HepG2 (cell line): ENCODE measurements at regions not wholly inside any gene's neighbourhood (a gene's known extent, or its start where the extent isn't known, plus 50 kb on each side); places are given as distances from the start of the nearest gene placed in this dataset.

Source experiments
- ATAC-seq: fragments of 200-7000 bp; cut with Tn5 transposase; 3 replicates; pipeline ENCODE4 v1.9.1; 2020; ENCODE audit warnings: mild to moderate bottlenecking, moderate library complexity
- BruUV-seq: library from RNA; stranded (reverse); fragments of 400-500 nt; replicated peaks from 2 replicates; lab custom pipeline; 2021; lab: Mats Ljungman, UMichigan
- CTCF ChIA-PET: fragments of 300-600 bp; formaldehyde crosslinking; extraction: SDS; loops from one replicate; lab custom pipeline; 2021; ENCODE audit warnings: low total read pairs, inconsistent platforms, low intra/inter-chr PET ratio; lab: Yijun Ruan, JAX
- POLR2A ChIA-PET: fragments of 350-600 bp; sonication (Branson Sonifier 250); formaldehyde crosslinking; loops from one replicate; lab custom pipeline; 2020; ENCODE audit warnings: antibody characterized with exemption, inconsistent platforms; lab: Yijun Ruan, JAX
- DNase-seq: peaks from one replicate; pipeline ENCODE4 v3.0.0-alpha.2; 2015; ENCODE audit warnings: low spot score
- FAIRE-seq: peaks from 3 replicates; lab custom pipeline; 2011; peaks lifted over from hg19 to GRCh38; lab: Jason Lieb, UNC
- H2AFZ ChIP-seq: one replicate; pipeline ENCODE4 v1.6.1; 2011; ENCODE audit warnings: low read length, inconsistent platforms
- H3K27ac ChIP-seq: fragments of 300-600 bp; 3 replicates; pipeline ENCODE4 v1.8.0; 2011; ENCODE audit warnings: mixed run types, mild to moderate bottlenecking, mixed read lengths, low read length, inconsistent platforms; ENCODE audit not compliant: insufficient read depth; ENCODE audit errors: extremely low read length
- H3K27me3 ChIP-seq, 2 experiments: fragments of 200-600 bp in 1 of 2; 2 replicates in 1 of 2; 3 replicates in 1 of 2; pipeline versions ENCODE4 v1.6.0 to v1.8.0; 2011; ENCODE audit warnings: low read length in 2 of 2, mild to moderate bottlenecking in 2 of 2, moderate library complexity in 2 of 2, inconsistent platforms in 1 of 2; ENCODE audit not compliant: insufficient read depth in 2 of 2, control insufficient read depth in 1 of 2
- H3K36me3 ChIP-seq, 2 experiments: fragments of 200-600 bp in 1 of 2; replicated peaks in 1 of 2; 2 replicates in 1 of 2; 3 replicates in 1 of 2; pipeline versions ENCODE4 v1.5.1 to v1.8.0; 2011; ENCODE audit warnings: low read length in 2 of 2, inconsistent platforms in 1 of 2; ENCODE audit not compliant: insufficient read depth in 2 of 2, control insufficient read depth in 1 of 2
- H3K4me1 ChIP-seq: 2 replicates; pipeline ENCODE4 v1.5.1; 2012; ENCODE audit warnings: low read length, inconsistent platforms; ENCODE audit not compliant: insufficient read depth
- H3K4me2 ChIP-seq: 2 replicates; pipeline ENCODE4 v1.6.0; 2011; ENCODE audit warnings: low read depth, low read length, inconsistent platforms
- H3K4me3 ChIP-seq, 3 experiments: fragments of 200-600 bp in 1 of 3; sonication (generic), shearing (Covaris generic) in 1 of 3; replicated peaks in 1 of 3; 2 replicates each; pipeline ENCODE4 v1.5.1; 2011 to 2016; ENCODE audit warnings: low read length in 3 of 3, inconsistent platforms in 2 of 3, low read depth in 2 of 3, mild to moderate bottlenecking in 2 of 3, control low read depth in 1 of 3, mixed read lengths in 1 of 3; ENCODE audit not compliant: insufficient read depth in 1 of 3
- H3K79me2 ChIP-seq: one replicate; pipeline ENCODE4 v1.6.1; 2011; ENCODE audit warnings: low read length, inconsistent platforms; ENCODE audit not compliant: insufficient read depth
- H3K9ac ChIP-seq: 2 replicates; pipeline ENCODE4 v1.6.0; 2011; ENCODE audit warnings: mild to moderate bottlenecking, low read depth, low read length, inconsistent platforms; ENCODE audit not compliant: insufficient read depth
- H3K9me3 ChIP-seq: 2 replicates; pipeline ENCODE4 v1.5.1; 2012; ENCODE audit warnings: mild to moderate bottlenecking, low read length
- H4K20me1 ChIP-seq: 2 replicates; pipeline ENCODE4 v1.6.0; 2011; ENCODE audit warnings: inconsistent platforms, mild to moderate bottlenecking, low read length, moderate library complexity; ENCODE audit not compliant: insufficient read depth
- CBX1 ChIP-seq: IDR thresholded peaks from one replicate; pipeline ENCODE4 v1.6.1; 2016; ENCODE audit warnings: antibody characterized with exemption, low read depth
- DRAP1 ChIP-seq: IDR thresholded peaks from 2 replicates; pipeline ENCODE4 v1.6.1; 2016; ENCODE audit warnings: missing genetic modification reagents, missing compliant biosample characterization
- ELF1 ChIP-seq: sonication (generic); formaldehyde crosslinking; IDR thresholded peaks from 2 replicates; pipeline ENCODE4 v1.4.0; 2020; ENCODE audit warnings: missing genetic modification reagents
- FOXM1 ChIP-seq: sonication (generic); formaldehyde crosslinking; IDR thresholded peaks from 2 replicates; pipeline ENCODE4 v1.5.0; 2020; ENCODE audit warnings: missing genetic modification reagents
- KMT2A ChIP-seq: sonication (generic); formaldehyde crosslinking; IDR thresholded peaks from 2 replicates; pipeline ENCODE4 v1.4.0; 2020; ENCODE audit warnings: missing genetic modification reagents
- NR2F6 ChIP-seq, 2 experiments: IDR thresholded peaks; 2 replicates each; pipeline ENCODE4 v1.6.1; 2016; ENCODE audit warnings: antibody characterized with exemption in 1 of 2, mild to moderate bottlenecking in 1 of 2
- ZFAT ChIP-seq: sonication (generic); formaldehyde crosslinking; conservative IDR thresholded peaks from 2 replicates; pipeline ENCODE4 v1.8.1; 2023; ENCODE audit warnings: missing genetic modification reagents, inconsistent platforms
- ZKSCAN8 ChIP-seq: IDR thresholded peaks from 2 replicates; pipeline ENCODE4 v1.6.1; 2016; ENCODE audit warnings: borderline replicate concordance, missing genetic modification reagents, missing compliant biosample characterization
- ZNF180 ChIP-seq: sonication (generic); formaldehyde crosslinking; IDR thresholded peaks from 2 replicates; pipeline ENCODE4 v1.4.0; 2020; ENCODE audit warnings: low read depth, missing genetic modification reagents, borderline replicate concordance
- ZNF333 ChIP-seq: sonication (generic); formaldehyde crosslinking; IDR thresholded peaks from 2 replicates; pipeline ENCODE4 v1.4.0; 2020; ENCODE audit warnings: mild to moderate bottlenecking, missing genetic modification reagents, borderline replicate concordance
- ZNF33A ChIP-seq: sonication (generic); formaldehyde crosslinking; IDR thresholded peaks from 2 replicates; pipeline ENCODE4 v1.5.1; 2020; ENCODE audit warnings: missing genetic modification reagents, mild to moderate bottlenecking, moderate library complexity, borderline replicate concordance
- ZNF572 ChIP-seq: sonication (generic); formaldehyde crosslinking; IDR thresholded peaks from 2 replicates; pipeline ENCODE4 v1.5.1; 2020; ENCODE audit warnings: mild to moderate bottlenecking, missing genetic modification reagents
- ZNF713 ChIP-seq: sonication (generic); formaldehyde crosslinking; IDR thresholded peaks from 2 replicates; pipeline ENCODE4 v1.4.0; 2020; ENCODE audit warnings: mild to moderate bottlenecking, missing genetic modification reagents
- ZNF781 ChIP-seq: sonication (generic); formaldehyde crosslinking; IDR thresholded peaks from 2 replicates; pipeline ENCODE4 v1.5.1; 2020; ENCODE audit warnings: borderline replicate concordance, mild to moderate bottlenecking, missing genetic modification reagents; ENCODE audit errors: not compliant biosample characterization
- WGBS: methylation state at CpG from one replicate; pipeline ENCODE4 v1.1.6; 2017; ENCODE audit warnings: low lambda C conversion rate; 5-methylcytosine and 5-hydroxymethylcytosine counted together
- in situ Hi-C: cut with HindIII; loops from 2 replicates; pipeline ENCODE4 v1.10.0; 2017; ENCODE audit warnings: low pct_unique_long_range_greater_than_20kb; ENCODE audit not compliant: extremely low pct_ligation_motif_present
- intact Hi-C: fragments of 100-400 bp; cut with micrococcal nuclease; formaldehyde crosslinking; loops from one replicate; pipeline ENCODE4 v1.10.0; 2022; ENCODE audit not compliant: unreplicated experiment

- TF ChIP-seq ZFAT = no peak
- TF ChIP-seq ELF1 (CRISPR knock-in tag) = no peak
- TF ChIP-seq ZNF713 (CRISPR knock-in tag) = no peak
- no peak for TF ChIP-seq ZNF180 (CRISPR knock-in tag)
- no peak for TF ChIP-seq ZNF572 (CRISPR knock-in tag)
- TF ChIP-seq CBX1 = no peak
- TF ChIP-seq DRAP1 (CRISPR knock-in tag) = no peak
- no peak for TF ChIP-seq KMT2A (CRISPR knock-in tag)
- TF ChIP-seq ZNF33A = no peak
- no peak for TF ChIP-seq ZNF781 (CRISPR knock-in tag)
- no peak for TF ChIP-seq ZKSCAN8 (CRISPR knock-in tag)
- TF ChIP-seq NR2F6 (IDR thresholded peaks at IDR 0.05) = no peak
- TF ChIP-seq NR2F6 (CRISPR knock-in tag; IDR thresholded peaks at IDR 0.05) = no peak
- no peak for TF ChIP-seq FOXM1
- TF ChIP-seq ZNF333 = no peak
These were observed 870.5 kb upstream of the CXADR start for GRCh38 chr21:16642353-16642752.

More at GRCh38 chr21:16642353-16642752, 870.5 kb upstream of the CXADR start:
- ATAC-seq = no peak
- in situ Hi-C loops = no loop called here
- no peak overlapping the region for H3K4me2 ChIP-seq
- H3K27me3 ChIP-seq = no peaks in the 10 kb centered on the region
- no peaks in the 10 kb centered on the region for H3K79me2 ChIP-seq
- no peak overlapping the region for H3K9ac ChIP-seq
- no peaks in the 10 kb centered on the region for H3K36me3 ChIP-seq
- no peaks in the 10 kb centered on the region for H3K4me1 ChIP-seq
- no peak for DNase-seq
- ChIA-PET CTCF (no interaction called here), POLR2A (no interaction called here)
- no peaks in the 10 kb centered on the region for H4K20me1 ChIP-seq
- H2AFZ ChIP-seq = no peak overlapping the region
- FAIRE-seq = no peak
- no TSS peak for BruUV-seq
- intact Hi-C loops = no loop called here
- H3K4me3 ChIP-seq = no peak overlapping the region
- no peak overlapping the region for H3K27ac ChIP-seq
- no peaks in the 10 kb centered on the region for H3K9me3 ChIP-seq
- WGBS = 4% methylated on average over 1 of the region's 1 CpG
